NCI-H460 (cell line): ENCODE measurements at regions not wholly inside any gene's neighbourhood (a gene's known extent, or its start where the extent isn't known, plus 50 kb on each side); places are given as distances from the start of the nearest gene placed in this dataset.
"Not testable (repeated sequence)": the region's sequence is repeated elsewhere in the genome, so short reads cannot be mapped to it uniquely, and the experiment has no call there.

ENCODE experiments used
- DNase-seq: peaks from one replicate; pipeline ENCODE4 v3.0.0-alpha.2; 2016; ENCODE audit warnings: low read depth; ENCODE audit errors: extremely low read depth

DNA sequence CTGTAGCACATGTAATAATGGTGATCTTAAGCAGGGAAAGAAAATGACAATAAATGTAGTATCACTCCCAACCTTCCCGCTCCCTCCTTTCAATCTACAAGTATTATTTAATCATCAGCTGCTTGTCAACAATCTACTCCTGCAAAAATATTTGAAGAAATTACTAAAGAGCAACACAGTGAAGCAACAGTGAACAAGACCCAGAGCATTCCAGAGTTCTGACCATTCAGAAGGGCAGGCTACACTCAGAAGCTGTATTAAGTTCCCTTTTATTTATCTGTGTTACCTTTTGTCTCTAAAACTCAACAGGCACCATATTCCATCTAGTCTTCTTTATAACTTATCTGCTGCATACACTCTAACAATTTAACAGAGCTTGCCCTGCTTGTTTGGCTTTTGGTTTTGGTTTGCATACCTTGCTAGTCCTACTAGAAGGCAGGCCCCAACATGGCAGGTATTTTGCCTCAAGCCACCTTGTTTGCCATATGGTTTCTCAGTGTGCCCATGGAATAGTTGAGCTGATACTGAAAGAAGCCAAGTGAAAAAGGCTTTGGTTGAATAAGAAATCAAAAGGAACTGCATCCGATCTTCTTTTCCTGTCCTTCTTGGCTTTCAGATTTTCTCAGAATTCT is 253.9 kb downstream of the CEMIP2 start:
- no peak for DNase-seq

DNA sequence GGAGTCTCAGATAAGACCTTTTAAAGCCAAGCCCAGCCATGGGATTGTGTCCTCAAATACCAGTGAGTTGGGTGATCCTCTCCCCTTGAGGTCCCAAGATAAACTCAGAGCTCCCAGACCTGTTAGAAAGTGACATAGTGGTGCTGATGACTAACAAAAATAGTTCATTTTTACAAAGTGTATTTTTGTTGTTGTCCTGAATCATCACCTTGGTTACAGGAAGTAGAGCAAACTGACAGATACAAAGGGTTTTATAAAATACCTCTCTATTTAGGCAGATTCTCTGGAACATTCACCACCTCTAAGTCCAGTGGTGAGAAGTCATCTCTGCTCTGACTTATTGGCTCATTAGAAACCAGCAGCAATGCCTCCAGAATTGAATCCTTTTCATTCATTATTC is 259.3 kb downstream of the CEMIP2 start:
- no peak for DNase-seq

DNA sequence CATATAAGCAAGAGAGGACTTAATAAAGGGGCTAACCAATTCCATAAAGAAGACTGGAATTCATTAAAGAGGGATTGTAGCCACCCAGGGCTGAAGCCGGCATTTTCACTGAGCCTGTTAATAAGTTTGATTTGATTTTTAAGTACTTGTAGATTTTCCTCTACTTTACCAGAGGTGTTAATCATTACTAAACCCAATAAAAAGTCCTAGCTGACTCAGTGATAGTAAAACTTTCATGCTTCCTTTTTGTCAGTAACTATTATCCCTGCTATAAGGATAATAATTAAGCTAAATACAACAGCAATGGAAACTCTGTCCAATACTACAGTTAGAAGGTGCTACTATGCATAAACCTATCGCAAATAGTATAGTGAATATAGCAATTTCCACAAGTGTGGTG is 260.2 kb downstream of the CEMIP2 start:
- not testable (repeated sequence) for DNase-seq

DNA sequence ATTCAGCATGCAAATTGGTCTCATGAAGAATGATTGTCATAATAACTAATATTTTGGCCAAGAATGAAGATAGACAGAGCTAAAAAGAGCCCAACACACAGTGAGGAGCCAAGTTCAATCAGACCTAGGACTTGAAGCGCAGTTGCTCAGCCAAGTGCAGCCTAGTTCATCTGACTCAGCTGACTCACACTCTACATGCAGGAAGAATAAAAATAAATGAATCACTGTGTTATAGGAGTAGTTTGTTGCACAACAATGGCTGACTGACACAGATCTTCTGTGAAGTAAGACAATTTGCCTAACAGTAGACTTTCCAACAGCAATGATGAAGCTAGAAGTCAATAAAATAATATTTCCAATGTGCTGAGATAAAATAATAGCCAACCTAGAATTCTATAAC is 261.5 kb downstream of the CEMIP2 start:
- peak; percentile 17 for DNase-seq

DNA sequence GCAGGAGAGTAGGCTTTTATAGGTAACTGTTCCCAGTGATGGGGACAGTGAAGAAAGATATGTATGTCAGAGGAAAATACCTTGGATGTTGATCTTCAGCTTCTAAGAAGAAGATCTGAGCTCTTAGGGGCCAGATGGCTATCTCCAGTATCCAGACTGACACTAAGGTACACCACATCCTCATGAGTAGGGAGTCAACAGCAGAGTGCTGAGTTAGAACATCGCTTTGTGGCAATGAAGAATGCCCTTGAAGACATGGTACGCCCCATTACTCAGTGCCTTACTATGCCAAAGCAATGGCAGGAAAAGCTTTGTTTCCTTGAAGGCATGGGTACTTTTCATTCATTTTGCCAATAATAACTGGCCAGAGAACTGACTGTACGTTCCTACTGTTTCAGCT is 263.7 kb downstream of the CEMIP2 start:
- no peak for DNase-seq

DNA sequence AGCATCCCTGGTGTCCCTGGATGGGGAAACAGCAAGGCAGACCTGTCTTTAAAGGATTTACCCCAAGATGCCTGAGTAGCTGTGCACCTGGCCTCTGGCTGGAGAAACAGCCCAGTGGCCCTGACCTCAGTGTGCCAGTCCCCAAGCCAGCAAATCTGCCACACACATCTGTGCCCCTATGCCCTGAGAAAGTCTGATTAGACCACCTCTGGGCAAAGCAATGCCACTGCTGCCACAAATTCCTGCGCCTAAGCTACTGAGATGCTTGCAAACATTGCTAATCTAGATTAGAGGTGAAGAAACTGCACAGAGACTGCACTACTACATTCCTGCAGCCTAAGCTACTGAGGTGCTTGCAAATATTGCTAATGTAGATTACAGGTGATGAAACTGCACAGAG is 269.6 kb downstream of the CEMIP2 start:
- DNase-seq, result no peak

DNA sequence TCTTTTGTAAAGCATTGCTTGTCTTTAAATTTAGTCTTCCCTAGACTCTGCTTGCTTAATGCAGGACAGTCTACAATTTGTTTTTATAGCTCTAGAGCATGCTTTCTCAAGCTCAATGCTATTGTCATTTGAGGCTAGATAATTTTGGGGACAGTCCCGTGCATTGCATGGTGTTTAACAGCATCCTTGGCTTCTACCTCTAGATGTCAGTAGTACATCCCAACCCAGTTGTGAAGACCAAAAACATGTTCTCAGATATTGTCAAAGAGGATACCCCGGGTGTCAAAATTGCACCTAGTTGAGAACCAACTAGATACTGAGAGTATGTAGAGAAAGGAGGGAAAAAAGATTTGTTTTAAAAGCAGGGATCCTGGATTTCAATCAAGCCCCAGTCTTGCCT is 277.5 kb downstream of the CEMIP2 start:
- DNase-seq, result no peak

DNA sequence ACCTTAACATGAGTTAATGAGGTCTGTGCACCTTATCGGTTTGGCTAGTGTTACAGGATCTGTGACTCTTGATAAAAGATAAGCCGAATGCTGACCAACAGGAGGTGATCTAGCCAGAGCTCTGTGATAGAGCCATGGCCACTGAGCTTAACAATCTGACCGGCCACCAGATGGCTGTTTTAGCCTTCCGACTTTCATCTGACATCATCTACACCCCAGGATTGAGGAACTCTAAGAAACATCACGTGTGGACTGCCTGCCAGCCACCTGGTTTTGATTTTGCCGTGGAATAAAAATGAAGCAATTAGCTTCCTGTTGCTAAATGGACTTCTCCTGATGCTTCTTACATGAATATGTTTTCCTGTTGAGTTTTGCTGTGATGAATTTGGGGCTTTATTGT is 281.3 kb downstream of the CEMIP2 start:
- DNase-seq, result no peak

DNA sequence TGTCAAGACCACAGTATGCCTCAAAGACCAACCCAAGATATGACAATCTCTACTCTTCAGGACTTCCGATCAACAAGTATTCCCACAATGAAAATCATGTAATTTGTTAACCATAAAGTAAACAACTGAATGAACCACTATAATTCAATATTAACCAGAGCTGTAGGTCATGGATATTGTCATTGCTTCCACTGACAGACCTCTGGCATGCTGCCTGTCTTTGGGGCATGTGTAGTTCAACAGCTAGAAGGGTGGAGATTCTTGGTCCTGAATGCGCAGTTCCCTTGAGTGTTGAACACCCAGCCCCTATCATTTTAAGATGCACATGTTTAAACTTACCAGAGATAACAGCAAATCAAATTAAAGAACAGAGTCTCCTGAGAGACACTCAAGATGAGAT is 283.0 kb downstream of the CEMIP2 start:
- no peak for DNase-seq

DNA sequence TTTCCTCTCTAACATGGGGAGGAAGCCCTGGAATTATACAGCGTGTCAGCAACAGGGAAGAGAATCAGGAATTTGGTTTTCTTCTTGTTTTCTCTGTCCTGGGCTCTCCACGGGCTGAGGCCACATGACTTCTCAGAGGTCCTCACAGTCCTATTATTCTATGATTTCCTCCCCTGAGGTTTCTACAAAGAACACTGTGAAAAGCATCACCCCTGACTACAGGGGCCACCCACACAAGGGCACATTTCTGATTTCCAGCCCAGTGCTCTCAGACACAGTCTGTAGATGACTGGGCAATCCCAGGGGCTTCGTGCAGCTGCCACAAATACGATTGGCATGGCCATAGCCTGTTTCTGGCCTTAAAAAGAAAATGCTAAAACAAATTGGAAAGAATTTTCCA is 284.9 kb downstream of the CEMIP2 start:
- no peak for DNase-seq

DNA sequence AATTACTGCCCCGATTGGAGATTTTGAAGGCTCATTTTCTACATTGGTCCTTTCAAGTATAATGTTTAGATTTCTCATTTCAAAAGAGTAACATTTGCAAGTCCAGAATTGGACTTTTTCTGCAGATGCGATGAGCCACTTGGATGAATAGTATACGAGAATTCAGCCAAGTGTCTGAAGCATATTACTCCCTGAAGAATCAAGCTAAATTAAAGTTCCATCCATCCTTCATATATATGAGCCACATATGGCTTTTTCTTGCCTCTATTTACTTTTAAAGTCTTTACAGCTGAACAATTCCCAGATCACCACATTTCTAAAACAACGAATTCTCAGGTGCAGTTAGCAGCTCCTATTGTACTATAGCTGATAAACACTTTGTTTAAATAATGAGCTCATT is 288.7 kb downstream of the CEMIP2 start:
- DNase-seq, result no peak

DNA sequence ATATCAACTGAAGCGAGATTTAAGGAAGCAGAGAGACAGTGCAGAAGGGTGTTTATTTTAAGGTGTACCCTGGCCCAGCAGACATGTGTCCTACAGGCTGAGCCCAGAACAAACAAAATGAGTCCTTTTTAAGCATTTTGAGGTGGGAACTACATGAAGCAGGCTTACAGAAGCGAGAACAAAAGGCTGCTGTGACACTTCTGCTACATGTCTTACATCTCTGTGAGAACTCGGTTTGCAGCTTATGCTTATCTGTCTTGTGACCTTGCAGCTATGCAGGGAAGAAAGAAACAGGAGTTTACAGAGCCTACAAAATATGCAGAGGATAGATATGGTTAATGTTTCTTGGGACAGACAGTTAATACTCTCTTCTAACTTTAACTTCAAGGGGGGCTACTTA is 295.9 kb downstream of the CEMIP2 start:
- DNase-seq, result no peak

DNA sequence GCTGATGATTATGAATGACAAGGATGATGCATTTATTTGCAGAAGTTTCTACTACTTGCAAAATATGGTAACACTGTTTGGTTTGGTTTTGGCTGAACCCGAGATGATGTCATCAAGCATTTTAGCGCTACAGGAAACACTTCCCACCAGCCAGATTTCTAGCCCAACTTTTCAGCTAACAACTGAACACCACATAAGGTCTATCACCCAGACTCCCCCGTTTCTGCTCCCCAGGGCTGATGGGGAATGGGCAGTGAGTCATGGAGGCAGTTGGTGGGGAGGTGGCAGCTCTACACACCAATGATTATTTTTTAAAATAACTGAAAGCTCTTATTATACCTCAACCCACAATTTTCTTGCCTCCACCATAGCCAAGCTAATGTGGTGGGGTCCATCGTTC is 302.9 kb downstream of the CEMIP2 start:
- DNase-seq, result no peak

DNA sequence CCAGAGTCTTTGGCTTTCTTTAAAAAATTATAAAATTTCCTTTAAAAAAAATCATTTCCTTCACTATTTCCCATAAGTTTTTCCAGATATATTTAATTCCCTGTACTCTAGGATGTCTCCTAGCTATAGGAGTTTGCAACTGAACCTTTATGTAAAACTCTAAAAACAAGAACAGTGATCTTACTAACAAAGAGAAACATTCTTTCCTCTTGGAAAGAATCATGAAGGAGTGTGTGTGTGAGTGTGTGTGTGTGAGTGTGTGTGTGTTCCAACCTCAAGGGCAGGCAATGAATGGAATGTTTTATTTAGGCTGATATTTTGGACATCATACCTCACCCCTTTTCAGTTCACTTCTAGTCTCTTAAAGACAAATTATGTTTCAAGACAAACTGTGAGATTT is 309.2 kb downstream of the CEMIP2 start:
- no peak for DNase-seq

DNA sequence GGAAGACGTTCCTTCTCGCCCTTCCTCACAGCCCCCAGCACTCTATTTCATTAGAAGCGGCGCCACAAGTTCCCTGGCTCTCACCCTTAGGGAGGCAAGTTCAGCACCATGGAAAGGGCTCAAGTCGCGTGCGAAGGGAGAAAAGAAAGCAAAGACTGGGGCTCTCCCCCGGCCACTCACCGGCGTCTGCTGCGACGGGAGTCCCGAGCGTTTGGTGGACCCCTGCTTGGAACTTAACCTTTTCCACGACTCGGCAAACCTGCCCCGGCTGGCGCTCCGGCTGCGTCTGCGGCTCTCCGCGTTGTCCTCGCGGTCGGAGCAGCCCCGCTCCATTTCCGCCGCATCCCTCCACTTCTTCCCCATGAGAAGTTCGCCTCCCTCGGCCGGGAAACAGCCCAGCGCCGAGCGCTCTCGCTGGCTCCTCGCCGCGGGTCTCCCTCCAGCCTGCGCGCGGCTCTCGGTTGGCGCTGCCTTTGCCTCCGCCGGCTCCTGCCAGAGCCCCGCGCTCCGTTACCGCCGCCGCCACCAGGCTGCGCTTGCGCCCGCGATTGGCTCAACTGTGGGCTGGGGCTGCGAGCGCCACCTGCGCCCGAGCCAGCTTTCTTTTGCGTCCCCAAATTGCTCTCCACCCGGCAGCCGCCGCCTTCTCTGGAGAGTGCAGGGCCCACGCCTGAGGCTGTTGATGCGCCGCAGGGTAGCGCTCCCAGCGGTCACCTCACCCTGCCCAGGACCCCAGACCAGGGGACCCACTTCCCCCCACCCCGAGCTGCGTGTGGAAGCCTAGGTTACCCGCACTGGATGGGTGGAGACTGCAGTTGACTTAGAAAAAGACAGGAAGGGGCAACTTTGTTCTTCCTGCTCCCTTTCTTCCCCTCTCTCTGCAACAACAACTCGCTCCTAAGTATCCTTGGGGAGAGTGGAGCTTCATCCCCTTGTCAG is 321.6 kb downstream of the CEMIP2 start:
- DNase-seq, result peak; percentile 55

DNA sequence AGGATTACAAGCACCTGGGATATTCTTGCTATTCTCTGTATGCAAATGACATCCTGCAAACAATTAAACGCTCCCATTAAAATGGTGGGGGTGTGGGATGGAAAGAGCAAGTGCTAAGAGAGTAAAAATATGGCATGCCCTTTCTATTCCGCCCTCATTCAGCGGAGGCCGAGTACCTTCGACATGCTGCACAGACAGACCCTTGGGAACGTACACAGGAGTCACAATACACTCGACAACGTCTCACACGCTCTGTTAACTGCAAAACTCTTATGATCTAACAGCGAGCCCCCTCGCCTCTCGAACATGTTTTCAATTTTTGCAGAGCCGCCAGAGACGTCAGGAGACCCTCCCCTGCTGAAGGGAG is 322.2 kb downstream of the CEMIP2 start:
- DNase-seq, result no peak

DNA sequence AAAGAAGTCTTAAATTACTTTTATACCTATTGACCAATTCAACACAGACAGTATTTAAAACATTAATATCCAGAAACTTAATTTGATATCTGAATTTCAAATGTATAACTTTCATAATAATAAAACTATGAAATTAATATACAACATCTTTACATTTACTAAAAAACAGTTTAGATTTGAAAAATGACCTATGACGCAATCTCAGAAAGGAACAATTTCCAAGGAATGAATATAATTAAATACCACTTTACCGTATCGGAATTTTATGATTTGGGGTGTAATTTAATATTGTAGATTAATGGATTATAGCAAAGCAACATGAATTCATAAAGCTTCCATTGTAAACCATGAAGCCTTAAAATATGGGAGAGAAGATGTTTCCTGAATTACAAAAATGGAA is 321.5 kb upstream of the TRPM3 start:
- no peak for DNase-seq

DNA sequence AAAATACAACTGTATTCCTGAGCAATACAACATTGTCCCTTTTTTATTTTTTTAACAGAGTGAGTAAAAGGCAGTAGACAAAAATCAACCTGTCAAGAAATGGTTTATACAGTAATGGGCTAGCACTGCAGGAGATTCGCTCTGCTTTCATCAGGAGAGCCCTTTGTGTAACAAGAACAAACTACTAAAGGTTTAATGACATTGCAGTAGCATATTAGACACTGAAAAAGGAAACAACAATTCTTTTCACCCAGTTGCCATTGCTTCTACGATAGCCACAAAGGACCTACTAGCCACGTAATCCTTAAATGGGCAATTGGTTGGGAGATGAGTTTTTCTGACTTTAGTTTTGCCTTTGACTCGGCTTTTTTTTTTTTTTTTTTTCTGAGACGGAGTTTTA is 319.8 kb upstream of the TRPM3 start:
- no peak for DNase-seq

DNA sequence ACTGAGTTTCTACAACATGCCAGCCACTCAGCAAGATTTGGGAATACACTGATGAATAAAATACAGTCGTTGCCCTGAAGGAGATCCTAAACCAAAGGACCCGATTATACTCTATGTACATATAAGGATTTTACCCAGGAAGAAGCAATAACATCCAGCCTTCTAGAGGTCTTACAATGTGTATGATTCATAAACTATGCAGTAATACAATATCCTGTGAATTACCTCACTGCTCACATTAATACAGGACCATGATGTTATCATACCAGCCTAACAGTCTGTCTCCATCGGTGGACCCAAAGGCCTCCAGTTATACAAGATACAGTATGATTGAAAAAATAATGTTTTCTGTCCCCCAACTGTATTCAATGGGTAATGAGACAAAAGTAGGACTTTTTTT is 310.5 kb upstream of the TRPM3 start:
- no peak for DNase-seq

DNA sequence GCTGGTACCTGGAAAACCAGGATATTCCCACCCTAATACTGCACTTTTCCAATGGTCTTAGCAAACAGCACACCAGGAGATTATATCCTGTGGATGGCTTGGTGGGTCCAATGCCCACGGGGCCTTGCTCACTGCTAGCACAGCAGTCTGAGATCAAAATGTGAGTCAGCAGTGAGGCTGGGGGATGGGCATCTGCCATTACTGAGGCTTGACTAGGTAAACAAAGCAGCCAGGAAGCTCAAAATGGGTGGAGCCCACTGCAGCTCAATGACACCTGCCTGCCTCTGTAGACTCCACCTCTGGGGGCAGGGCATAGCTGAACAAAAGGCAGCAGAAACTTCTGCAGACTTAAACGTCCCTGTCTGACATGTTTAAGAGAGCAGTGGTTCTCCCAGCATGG is 285.9 kb upstream of the TRPM3 start:
- not testable (repeated sequence) for DNase-seq

DNA sequence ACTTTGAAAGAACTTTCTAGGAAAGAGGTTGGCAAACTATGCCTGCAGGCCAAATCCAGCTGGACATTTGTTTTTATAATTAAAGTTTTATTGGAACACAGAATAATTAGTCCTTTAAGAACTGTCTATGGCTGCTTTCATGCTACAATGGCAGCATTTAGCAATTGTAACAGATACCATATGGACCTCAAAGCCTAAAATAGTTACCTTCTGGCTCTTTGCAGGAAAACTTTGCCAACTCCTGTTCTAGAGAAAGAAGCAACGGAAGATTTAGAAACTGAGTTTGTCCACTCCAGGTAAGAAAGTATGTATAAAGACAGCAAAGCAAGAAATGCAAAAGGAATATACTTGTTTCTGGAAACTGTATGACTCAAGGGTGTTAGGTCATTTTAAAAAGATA is 281.7 kb upstream of the TRPM3 start:
- DNase-seq, result no peak

DNA sequence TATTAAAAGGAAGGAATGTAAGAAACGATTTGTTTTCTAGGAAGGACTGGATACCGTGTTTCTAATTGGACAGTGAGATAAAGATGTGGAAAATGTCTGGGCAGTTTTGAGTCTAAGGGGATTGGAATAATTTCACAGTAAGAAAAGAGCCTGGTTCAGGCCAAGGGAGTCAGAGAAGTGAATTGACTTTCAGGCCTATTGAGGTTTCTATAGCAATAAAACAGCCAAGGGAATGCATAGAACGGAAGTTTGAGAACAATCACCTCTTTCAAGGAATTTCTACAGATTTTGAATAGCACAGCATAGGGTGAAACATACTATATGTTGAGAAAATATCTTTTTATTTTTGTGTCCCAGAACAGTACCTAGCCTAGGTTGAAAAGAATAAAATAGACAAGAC is 271.6 kb upstream of the TRPM3 start:
- DNase-seq, result no peak
